GM19023 (cell line): ENCODE measurements at regions not wholly inside any gene's neighbourhood (a gene's known extent, or its start where the extent isn't known, plus 50 kb on each side); places are given as distances from the start of the nearest gene placed in this dataset.
A peak's percentile ranks its signal among the peaks of the same experiment; 100 is the strongest.
"Not testable (repeated sequence)": the region's sequence is repeated elsewhere in the genome, so short reads cannot be mapped to it uniquely, and the experiment has no call there.

ENCODE experiments used
- ATAC-seq: cut with Tn5 transposase; IDR thresholded peaks from one replicate; pipeline ENCODE4 v1.9.1; 2021; ENCODE audit warnings: mild to moderate bottlenecking, moderate library complexity; ENCODE audit not compliant: unreplicated experiment

- no peak for ATAC-seq
Measured at GRCh38 chr9:86503942-86504341, 149.7 kb upstream of the TUT7 start.

DNA sequence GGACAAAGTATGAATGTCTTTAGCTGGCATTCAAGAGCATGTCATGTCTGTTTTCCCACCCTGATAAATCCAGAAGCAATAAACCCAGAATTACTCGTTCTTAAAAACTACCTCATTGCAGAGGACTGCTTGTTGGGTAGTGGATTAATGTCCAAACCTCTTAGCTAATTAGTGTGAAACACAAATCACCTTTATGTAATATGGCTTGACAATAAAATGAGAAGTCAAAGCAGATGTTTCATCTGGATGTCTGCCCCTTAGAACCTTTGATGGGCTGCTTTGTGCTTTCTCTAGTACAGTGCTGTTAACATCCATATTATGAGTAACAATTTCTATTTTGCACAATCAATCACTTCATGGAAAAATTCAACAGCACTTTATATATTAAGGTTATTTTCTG, 149.1 kb upstream of the TUT7 start:
- no peak for ATAC-seq

DNA sequence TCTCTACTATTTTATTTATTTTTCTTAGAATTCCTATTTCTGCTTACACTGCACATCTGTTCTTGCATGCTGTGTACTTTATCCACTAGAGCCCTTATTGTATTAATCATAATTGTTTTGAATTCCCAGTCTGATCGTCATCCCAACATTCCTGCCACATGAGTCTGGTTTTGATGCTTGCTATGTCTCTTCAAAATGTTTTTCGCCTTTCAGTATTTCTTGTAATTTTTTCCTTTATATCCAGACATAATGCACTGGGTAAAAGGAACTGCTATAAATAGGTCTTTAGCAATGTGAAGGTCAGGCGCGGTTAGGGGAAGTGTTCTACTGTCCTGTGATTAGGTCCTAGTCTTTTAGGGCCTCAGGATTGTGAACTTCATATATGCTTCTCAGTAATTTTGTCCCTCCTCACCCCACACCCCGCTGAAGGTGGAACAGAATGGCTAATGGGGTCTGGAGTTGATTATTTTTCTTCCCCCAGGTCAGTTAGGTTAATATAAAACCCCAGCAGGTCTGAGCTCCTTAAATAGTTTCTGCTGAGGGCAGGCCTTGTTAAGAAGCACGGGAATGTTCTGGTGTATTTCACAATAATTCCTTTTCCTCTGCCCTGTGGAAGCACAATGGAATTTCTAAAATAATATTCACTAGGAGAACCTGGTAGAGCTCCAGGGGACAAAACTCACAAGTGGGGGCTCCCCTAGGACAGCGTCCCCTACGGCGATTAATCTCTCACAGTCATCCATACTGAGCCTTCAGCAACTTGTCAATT, 146.6 kb upstream of the TUT7 start:
- no peak for ATAC-seq

GRCh38 chr9:86500031-86500430, 145.8 kb upstream of the TUT7 start:
- no peak for ATAC-seq

- ATAC-seq = no peak
Measured at GRCh38 chr9:86494644-86495111, 140.5 kb upstream of the TUT7 start.

DNA sequence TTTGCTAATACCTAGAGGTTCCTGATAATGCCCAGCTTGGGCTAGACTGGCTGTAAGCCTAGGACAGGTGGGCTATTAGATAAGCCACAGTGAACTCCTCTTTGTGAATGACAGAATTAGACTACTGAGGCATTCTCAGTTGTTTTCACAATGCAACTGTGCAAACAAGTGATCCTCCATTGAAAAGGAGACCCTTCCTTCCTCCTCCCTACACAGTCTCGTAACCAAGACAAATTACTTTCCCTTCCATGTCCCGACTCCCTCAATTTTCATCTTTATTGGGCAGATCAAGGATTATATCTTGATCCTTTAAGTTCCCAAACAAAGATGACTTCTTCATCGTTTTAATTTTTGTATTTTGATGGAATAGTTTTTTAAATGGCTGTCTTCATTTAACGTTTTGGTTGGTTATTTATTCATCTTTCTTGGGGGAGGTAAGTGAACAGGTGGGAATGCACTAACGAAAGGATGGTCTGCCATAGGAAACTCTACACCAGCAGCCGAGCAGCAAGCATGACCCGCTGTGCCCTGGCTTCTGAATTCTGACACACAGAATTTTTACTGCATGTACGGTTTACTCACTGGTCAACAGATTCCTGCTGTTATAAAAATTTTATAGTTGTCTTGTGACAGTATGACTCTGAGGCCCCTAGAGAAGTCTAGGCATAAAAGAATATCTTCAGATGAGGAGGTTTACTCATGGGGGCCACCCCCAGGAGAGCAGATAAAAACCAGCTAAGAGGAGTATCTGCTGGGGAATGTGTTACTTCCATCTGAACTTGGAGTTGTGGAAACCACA, 137.5 kb upstream of the TUT7 start:
- ATAC-seq = no peak

DNA sequence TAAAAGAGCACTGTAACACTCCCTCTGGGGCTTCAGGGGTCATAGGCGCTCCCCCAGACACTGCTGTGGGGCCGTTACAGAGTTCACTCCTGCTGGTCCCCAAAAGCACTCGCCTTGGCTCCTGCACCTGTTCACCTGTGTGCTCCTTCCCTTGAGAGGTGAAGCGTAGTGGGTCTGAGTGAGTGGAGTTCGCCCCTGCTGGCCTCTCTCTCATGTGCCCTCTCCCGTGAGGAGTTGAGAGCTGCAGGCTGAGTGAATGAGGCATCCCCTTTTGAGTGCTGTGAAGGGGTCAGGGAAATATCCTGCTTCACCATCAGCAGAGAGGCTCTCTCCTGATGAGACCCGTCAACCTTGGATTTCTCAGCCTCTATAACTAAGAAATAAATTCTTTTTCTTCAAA, 134.6 kb upstream of the TUT7 start:
- ATAC-seq = no peak

DNA sequence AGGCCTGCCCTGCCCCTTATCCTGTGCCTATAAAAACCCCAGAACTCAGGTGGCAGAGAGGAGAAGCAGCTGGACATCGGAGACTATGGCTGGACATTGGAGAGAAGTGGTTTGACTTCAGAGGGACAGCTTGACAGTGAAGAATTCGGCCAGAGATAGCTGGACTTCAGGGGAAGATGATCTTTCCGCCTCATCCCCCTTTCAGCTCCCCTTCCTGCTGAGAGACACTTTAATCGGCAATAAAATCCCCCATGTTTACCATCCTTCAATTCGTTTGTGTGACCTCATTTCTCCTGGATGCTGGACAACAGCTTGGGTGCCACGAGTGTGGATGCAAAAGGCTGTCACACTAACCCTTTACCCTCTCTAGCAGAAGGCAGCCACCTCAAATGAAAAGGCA, 134.1 kb upstream of the TUT7 start:
- ATAC-seq = no peak

GRCh38 chr9:86487838-86488233, 133.6 kb upstream of the TUT7 start:
- ATAC-seq = no peak

DNA sequence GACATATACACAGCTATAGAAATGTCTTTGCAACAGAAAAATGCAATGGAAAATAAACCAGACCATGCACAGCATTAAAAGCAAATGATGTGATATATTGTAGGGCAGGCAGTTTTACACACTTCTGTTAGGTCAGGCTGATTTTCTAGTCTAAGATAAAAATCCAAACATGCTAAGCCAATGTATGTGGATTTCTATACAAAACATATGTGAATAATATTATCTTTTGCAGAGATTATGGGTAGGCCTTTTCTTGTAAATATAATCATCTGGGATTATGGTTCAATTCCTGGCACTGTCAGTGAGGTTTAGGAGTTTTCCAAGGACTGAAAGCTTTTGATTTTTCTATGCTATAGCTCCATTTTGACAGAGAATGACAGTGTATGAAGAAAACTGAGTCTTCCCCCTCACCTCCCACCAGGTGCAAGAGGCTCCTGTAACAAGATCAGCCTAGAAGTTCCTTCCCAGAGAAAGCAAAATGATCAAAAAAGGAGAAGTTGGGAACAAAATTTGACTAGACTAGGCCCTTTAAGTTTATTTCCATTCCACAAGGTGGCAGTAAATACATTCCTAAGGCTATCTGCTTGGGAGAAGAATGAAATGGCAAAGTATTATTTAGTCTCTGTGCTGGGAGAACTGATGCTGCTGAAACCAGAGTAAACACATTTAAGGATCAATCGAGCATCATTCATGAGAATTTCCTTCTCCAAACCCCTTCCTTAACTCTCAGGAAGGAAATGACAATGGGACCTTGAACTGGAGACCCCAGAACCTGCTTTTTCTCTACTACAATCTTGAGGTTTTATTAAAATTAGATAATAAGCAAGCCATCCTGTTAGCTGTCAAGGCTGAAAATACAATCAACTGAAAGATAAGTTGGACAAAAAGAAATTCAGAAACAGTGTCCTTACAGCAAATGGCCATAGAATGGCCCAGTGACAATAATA, 133.0 kb upstream of the TUT7 start:
- ATAC-seq = no peak

DNA sequence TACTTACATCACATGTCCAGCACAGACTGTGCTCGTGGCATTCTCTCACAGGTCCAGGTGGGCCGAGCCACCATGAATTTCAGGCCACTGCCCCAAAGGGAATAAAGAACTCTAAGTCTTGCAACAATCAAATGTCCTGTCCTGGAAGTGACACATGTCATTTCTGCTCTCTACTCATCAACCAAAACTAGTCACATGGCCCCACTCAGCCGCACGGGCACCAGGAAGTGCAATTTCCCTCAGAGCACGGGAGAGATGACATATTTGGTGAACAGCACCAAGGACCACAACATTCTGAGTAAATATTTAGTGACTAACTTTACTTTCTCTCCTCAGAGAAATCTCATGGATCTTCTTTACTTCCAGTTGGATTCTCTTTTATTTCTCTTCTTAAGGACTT, 131.1 kb upstream of the TUT7 start:
- ATAC-seq = peak; percentile 67

- ATAC-seq = no peak
Measured at GRCh38 chr9:86483496-86483895, 129.3 kb upstream of the TUT7 start.

DNA sequence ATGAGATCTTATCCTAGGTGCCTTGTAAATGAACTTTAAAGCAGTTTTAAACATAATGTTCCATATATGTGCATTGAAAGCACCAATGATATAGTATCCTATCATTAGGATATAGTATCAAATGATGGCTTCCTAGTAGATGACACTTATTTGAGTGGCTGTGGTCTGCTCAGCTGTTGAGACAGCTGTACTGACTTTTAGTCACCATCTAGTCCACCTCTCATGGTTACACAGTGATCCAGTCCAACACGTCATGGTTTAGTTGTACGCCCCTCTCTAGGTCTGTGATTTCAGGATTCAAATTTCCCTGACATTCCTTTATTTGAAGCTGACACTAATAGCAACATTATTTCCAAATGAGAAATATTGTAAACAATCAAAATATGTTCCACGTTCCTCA, 127.3 kb upstream of the TUT7 start:
- ATAC-seq = no peak

- ATAC-seq = not testable (repeated sequence)
Measured at GRCh38 chr9:86475255-86475654, 121.0 kb upstream of the TUT7 start.

- ATAC-seq = no peak
Measured at GRCh38 chr9:86471171-86471815, 117.1 kb upstream of the TUT7 start.

DNA sequence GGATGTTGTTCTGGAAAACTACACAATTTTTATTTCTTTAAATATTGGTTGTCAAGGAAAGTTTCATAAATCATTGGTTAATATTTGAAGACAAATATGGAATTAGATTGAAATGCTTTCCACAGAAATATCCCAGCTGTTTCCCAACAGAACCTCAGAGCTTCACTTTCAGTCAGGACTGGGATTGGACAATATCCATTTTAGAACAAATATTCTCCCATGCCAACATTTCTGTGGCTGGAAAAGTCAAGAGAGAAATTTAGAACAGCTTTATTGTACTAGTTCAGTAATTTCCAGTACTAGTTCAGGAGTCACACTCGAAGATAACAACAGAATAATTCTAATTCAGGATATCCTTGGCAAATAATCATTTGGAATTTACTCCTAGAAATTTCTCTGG, 116.1 kb upstream of the TUT7 start:
- no peak for ATAC-seq

DNA sequence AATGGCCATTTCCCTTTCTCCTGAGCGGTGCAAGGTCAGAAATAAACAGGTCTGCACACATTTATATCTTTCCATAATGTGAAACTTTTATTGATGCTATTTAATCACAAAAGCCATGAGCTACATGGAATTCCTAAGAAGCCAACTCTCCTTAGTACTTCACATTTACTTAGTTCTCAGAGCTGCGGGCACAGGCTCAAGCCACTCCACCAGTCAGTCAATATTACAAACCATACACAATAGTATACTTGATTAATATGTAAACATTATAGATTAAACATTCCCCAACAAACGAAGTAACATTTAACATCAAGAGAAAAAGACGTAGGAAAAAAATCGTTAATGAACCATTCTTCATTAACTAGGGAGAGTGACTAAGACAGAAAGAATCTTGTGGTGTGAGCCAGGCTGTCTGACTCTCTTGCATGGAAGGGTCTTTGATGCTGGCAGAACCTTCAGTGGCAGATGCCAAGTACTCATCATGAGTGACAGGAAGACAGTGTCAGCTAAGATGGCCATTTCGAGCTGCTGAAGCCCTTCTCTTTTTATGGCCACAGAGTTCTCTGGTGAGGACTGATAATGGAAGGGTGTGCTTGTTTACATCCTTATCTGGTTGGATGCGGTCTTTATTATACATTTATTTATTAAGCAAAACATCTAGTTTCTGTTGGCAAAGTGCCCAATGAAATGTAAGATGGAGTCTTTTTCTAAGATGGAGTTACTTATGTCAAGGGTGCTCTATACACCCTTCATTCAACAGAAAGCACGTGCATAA, 115.5 kb upstream of the TUT7 start:
- ATAC-seq = no peak

DNA sequence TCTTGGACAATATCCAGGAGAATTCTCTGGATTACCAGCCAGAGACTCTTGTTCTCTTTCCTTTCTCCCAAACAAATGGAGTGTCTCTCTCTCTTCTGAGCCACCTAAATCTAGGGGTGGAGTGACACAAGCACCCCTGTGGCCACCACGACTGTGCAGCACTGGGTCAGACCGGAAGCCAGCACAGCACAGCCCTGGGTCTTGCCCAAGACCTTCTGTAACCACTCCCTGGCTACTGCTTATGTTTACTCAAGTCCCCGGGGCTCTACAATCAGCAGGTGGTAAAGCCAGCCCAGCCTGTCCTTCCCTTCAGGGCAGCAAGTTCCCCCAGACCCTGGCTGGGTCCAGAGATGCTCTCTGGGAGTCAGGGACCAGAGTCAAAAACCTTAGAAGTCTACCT, 110.0 kb upstream of the TUT7 start:
- no peak for ATAC-seq

DNA sequence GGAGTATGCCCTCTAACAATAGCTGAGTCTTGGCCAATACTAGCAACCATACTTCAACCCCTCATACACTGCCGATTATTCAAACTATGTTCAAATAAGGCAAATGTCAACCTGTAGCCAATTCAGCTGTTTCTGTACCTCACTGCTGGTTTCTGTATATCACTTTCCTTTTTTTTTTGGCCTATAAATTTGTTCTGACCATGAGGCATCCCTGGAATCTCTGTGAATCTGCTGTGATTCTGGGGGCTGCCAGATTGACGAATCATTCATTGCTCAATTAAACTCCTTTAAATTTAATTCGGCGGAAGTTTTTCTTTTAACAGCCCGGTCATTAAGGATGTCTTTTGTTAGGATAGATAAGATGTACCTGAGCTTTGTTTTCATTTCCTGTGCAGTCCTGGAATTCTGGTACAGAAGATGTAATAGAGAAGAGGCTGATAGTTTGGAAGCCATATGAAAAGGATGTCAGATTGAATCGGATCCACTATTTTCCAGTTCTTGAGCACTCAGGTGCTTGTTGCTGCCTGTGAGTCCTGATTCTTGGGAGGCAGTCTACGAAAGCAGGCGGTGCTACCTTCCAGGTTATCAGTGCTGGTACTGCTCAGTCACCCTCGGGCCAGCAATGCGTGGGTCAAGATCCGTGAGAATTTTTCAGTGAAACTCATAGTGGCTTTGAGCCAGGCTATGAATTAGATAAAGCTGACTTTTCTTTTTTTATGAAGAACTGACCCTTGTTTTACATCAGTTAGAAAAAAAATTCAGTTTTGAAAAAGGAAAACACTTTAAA, 106.2 kb upstream of the TUT7 start:
- no peak for ATAC-seq
